ENCODE measurements at regions not wholly inside any gene's neighbourhood (a gene's known extent, or its start where the extent isn't known, plus 50 kb on each side); places are given as distances from the start of the nearest gene placed in this dataset.

DNA sequence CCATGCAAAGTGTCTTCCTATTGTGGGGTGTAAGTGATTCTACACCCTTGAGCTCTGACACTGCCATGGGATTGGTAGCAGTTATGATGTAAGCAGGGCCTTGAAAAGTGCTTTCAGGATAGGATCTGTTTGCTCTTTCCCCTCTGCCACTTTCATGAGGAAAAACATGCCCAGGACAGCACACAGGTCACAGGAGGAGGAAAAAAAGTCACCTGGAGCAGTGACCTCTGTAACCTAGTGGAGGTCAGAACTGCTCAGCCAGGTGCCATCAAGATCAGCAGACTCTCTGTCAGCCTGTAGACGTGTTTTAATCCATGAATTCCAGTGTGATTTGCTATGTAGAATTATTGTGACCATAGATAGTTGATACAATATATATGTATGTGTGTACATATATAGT lies 92.7 kb upstream of the BMP2 start:
- TF ChIP-seq, protein P1, sequence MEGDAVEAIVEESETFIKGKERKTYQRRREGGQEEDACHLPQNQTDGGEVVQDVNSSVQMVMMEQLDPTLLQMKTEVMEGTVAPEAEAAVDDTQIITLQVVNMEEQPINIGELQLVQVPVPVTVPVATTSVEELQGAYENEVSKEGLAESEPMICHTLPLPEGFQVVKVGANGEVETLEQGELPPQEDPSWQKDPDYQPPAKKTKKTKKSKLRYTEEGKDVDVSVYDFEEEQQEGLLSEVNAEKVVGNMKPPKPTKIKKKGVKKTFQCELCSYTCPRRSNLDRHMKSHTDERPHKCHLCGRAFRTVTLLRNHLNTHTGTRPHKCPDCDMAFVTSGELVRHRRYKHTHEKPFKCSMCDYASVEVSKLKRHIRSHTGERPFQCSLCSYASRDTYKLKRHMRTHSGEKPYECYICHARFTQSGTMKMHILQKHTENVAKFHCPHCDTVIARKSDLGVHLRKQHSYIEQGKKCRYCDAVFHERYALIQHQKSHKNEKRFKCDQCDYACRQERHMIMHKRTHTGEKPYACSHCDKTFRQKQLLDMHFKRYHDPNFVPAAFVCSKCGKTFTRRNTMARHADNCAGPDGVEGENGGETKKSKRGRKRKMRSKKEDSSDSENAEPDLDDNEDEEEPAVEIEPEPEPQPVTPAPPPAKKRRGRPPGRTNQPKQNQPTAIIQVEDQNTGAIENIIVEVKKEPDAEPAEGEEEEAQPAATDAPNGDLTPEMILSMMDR (IDR thresholded peaks at IDR 0.05; ENCODE audit: borderline replicate concordance, extremely low read depth, low read length, poor library complexity, severe bottlenecking), result no peak
- TF ChIP-seq EZH2 (IDR thresholded peaks at IDR 0.05; ENCODE audit: borderline replicate concordance, low read depth, low read length, severe bottlenecking), result no peak

All from DND-41 (cell line).